Large intestine (tissue), 3 donors: ENCODE measurements at regions not wholly inside any gene's neighbourhood (a gene's known extent, or its start where the extent isn't known, plus 50 kb on each side); places are given as distances from the start of the nearest gene placed in this dataset.
A peak's percentile ranks its signal among the peaks of the same experiment; 100 is the strongest.

Experiments used
- DNase-seq, 2 donors: peaks; one replicate each; pipeline versions ENCODE4 v3.0.0 to v3.0.0-alpha.2; 2013
- H3K27ac ChIP-seq: one replicate; pipeline ENCODE4 v1.5.1; 2013; ENCODE audit warnings: low read length
- H3K27me3 ChIP-seq: 2 replicates; pipeline ENCODE4 v1.6.1; 2013; ENCODE audit warnings: low read length; ENCODE audit not compliant: control insufficient read depth, insufficient read depth
- H3K36me3 ChIP-seq: 2 replicates; pipeline ENCODE4 v1.6.1; 2013; ENCODE audit warnings: low read length; ENCODE audit not compliant: control insufficient read depth, insufficient read depth
- H3K4me1 ChIP-seq: one replicate; pipeline ENCODE4 v1.6.1; 2013; ENCODE audit warnings: low read length; ENCODE audit not compliant: control insufficient read depth, insufficient read depth
- H3K4me3 ChIP-seq: one replicate; pipeline ENCODE4 v1.5.1; 2013; ENCODE audit warnings: low read length
- H3K9me3 ChIP-seq: one replicate; pipeline ENCODE4 v1.6.1; 2013; ENCODE audit warnings: mild to moderate bottlenecking, low read depth, low read length, moderate library complexity; ENCODE audit not compliant: control insufficient read depth
- WGBS: methylation state at CpG from one replicate; pipeline ENCODE4 v1.1.5; 2013; ENCODE audit warnings: low lambda C conversion rate; ENCODE audit not compliant: insufficient coverage; 5-methylcytosine and 5-hydroxymethylcytosine counted together

DNA sequence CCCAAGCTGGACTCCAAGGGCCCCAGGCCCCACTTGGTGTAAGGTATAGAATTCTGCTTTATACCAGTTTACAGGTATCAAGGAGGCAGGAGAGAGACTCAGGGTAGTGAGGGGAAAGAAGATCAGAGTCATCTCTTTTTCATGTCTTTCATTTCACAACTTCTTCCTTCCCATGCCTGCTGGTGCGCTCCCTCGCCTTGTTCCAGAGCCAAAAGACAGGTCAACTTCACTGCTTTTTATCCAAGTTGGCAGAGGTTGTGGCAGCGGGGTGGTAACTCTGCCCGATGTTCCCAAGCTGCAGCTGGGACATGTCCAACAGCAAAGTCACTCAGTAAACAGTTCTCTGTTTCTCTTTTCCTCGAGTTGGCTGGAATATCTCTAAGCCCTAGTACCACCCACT, 86.3 kb upstream of the TCF12 start:
- Histone ChIP-seq H3K4me3 (no peak overlapping the region), H3K9me3 (no peaks in the 10 kb centered on the region), H3K27ac (no peak overlapping the region), H3K27me3 (no peaks in the 10 kb centered on the region), H3K4me1 (no peaks in the 10 kb centered on the region), H3K36me3 (no peaks in the 10 kb centered on the region)
- no CpG with 5 or more reads among the region's 5 CpGs for WGBS
- no peak for DNase-seq

- DNase-seq, result no peak
- H3K27ac ChIP-seq, result no peak overlapping the region
- no peak overlapping the region for H3K4me3 ChIP-seq
- WGBS, result 92% methylated on average over 2 of the region's 3 CpGs
- H3K27me3 ChIP-seq, result no peaks in the 10 kb centered on the region
- no peaks in the 10 kb centered on the region for H3K4me1 ChIP-seq
- H3K36me3 ChIP-seq, result no peaks in the 10 kb centered on the region
- no peaks in the 10 kb centered on the region for H3K9me3 ChIP-seq
Observed at GRCh38 chr15:56831467-56832005, 86.9 kb upstream of the TCF12 start.

DNA sequence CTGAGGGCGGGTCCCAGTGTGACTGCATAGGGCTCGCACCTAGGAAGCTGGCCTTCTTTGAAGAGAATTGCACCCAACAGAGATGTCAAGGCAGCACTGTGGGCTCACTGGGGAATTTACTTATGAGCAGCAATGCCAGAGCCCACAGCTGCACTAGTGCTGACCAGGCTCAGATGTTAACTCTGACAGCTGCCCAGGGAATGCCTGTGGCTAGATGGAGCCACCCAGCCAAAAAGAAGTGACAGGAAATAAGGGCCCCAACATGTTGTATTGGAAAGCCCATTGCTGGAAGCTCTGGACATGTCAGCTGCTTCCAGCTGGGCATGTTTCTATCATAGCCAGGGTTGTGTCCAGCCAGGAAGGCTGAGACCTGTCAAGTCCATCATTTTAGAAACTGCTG, 90.9 kb upstream of the ZNF280D start:
- no peaks in the 10 kb centered on the region for H3K27me3 ChIP-seq
- no peaks in the 10 kb centered on the region for H3K9me3 ChIP-seq
- no peak overlapping the region for H3K4me3 ChIP-seq
- WGBS, result no CpG with 5 or more reads among the region's 2 CpGs
- no peaks in the 10 kb centered on the region for H3K4me1 ChIP-seq
- no peak for DNase-seq
- H3K36me3 ChIP-seq, result no peaks in the 10 kb centered on the region
- no peak overlapping the region for H3K27ac ChIP-seq

DNA sequence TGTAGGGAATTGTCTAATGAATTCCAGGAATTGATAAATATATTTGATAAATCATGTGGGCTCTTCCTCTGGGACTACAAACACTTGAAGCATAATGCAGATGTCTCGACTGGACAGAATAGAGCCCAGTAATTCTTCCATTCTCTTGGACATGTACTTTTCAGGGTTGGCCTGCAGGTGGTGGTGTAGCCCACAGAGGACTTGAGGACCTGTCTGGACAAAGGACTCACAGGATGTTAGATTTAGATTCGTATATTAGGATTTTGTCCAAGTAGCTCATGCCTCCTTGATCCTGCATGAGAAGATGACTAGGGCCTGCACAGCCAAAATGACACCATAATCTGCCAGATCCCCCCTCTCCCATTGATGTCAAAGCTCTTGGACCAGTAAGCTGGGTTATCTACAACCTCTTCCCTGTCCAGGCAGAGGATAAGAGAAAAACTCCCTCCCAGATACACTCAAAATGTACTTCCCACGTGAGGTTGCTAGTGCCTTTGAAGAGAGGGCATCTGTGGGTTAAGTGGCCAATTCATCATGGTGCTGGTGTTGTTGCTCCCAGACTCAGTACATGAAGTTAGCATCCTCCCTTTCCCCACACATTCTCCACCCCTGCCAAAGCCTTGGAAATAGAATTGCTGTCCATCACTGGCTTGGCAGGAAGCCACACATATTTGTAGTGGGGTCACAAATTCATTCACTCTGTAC, 88.6 kb upstream of the ZNF280D start:
- H3K36me3 ChIP-seq, result no peaks in the 10 kb centered on the region
- no peak overlapping the region for H3K27ac ChIP-seq
- WGBS, result no CpG with 5 or more reads among the region's 3 CpGs
- no peaks in the 10 kb centered on the region for H3K9me3 ChIP-seq
- H3K4me3 ChIP-seq, result no peak overlapping the region
- no peaks in the 10 kb centered on the region for H3K4me1 ChIP-seq
- no peaks in the 10 kb centered on the region for H3K27me3 ChIP-seq
- DNase-seq, result peak; percentile 26 to 44

GRCh38 chr15:56820333-56820732, 87.0 kb upstream of the ZNF280D start:
- no peaks in the 10 kb centered on the region for H3K9me3 ChIP-seq
- no peak overlapping the region for H3K27ac ChIP-seq
- DNase-seq, result no peak
- peaks cover 5% of the 10 kb centered on the region for H3K4me1 ChIP-seq
- H3K4me3 ChIP-seq, result no peak overlapping the region
- no peaks in the 10 kb centered on the region for H3K36me3 ChIP-seq
- H3K27me3 ChIP-seq, result no peaks in the 10 kb centered on the region

- no peaks in the 10 kb centered on the region for H3K36me3 ChIP-seq
- DNase-seq, result no peak
- H3K4me3 ChIP-seq, result no peak overlapping the region
- H3K27me3 ChIP-seq, result no peaks in the 10 kb centered on the region
- no CpG with 5 or more reads among the region's 1 CpG for WGBS
- no peak overlapping the region for H3K27ac ChIP-seq
- H3K4me1 ChIP-seq, result peaks cover 5% of the 10 kb centered on the region
- no peaks in the 10 kb centered on the region for H3K9me3 ChIP-seq
Observed at GRCh38 chr15:56817321-56818080, 84.2 kb upstream of the ZNF280D start.

GRCh38 chr15:56816781-56817180, 83.5 kb upstream of the ZNF280D start:
- H3K27ac ChIP-seq, result no peak overlapping the region
- no peak overlapping the region for H3K4me3 ChIP-seq
- peaks cover 5% of the 10 kb centered on the region for H3K4me1 ChIP-seq
- no peaks in the 10 kb centered on the region for H3K9me3 ChIP-seq
- H3K27me3 ChIP-seq, result no peaks in the 10 kb centered on the region
- 83% methylated on average over 2 of the region's 4 CpGs for WGBS
- no peaks in the 10 kb centered on the region for H3K36me3 ChIP-seq
- DNase-seq, result no peak

GRCh38 chr15:56815247-56815646, 81.9 kb upstream of the ZNF280D start:
- WGBS, result 58% methylated on average over 6 of the region's 12 CpGs
- no peaks in the 10 kb centered on the region for H3K9me3 ChIP-seq
- H3K4me1 ChIP-seq, result peaks cover 5% of the 10 kb centered on the region
- H3K36me3 ChIP-seq, result no peaks in the 10 kb centered on the region
- H3K27me3 ChIP-seq, result no peaks in the 10 kb centered on the region
- peak; percentile 53 to 70 for DNase-seq
- no peak overlapping the region for H3K4me3 ChIP-seq
- peak overlapping the region; percentile 0 for H3K27ac ChIP-seq

- no CpG with 5 or more reads among the region's 3 CpGs for WGBS
- no peak for DNase-seq
- H3K27me3 ChIP-seq, result no peaks in the 10 kb centered on the region
- no peak overlapping the region for H3K27ac ChIP-seq
- H3K9me3 ChIP-seq, result no peaks in the 10 kb centered on the region
- H3K4me3 ChIP-seq, result no peak overlapping the region
- no peaks in the 10 kb centered on the region for H3K36me3 ChIP-seq
- H3K4me1 ChIP-seq, result peaks cover 5% of the 10 kb centered on the region
Observed at GRCh38 chr15:56814429-56814828, 81.1 kb upstream of the ZNF280D start.

GRCh38 chr15:56813995-56814394, 80.7 kb upstream of the ZNF280D start:
- no peak overlapping the region for H3K4me3 ChIP-seq
- WGBS, result no CpG with 5 or more reads among the region's 1 CpG
- DNase-seq, result no peak
- H3K27ac ChIP-seq, result no peak overlapping the region
- H3K9me3 ChIP-seq, result no peaks in the 10 kb centered on the region
- H3K4me1 ChIP-seq, result peaks cover 5% of the 10 kb centered on the region
- H3K36me3 ChIP-seq, result no peaks in the 10 kb centered on the region
- H3K27me3 ChIP-seq, result no peaks in the 10 kb centered on the region

GRCh38 chr15:56812961-56813360, 79.7 kb upstream of the ZNF280D start:
- Histone ChIP-seq H3K4me3 (no peak overlapping the region), H3K4me1 (peaks cover 5% of the 10 kb centered on the region), H3K27ac (no peak overlapping the region), H3K9me3 (no peaks in the 10 kb centered on the region), H3K36me3 (no peaks in the 10 kb centered on the region), H3K27me3 (no peaks in the 10 kb centered on the region)
- DNase-seq, result no peak
